ENCODE measurements at regions not wholly inside any gene's neighbourhood (a gene's known extent, or its start where the extent isn't known, plus 50 kb on each side); places are given as distances from the start of the nearest gene placed in this dataset.

GRCh38 chr20:40744818-40745175, 55.8 kb upstream of the MAFB start:
- Histone ChIP-seq H3K4me3 (ENCODE audit: low read depth, low read length) (no peak overlapping the region), H3K36me3 (no peaks in the 10 kb centered on the region), H3K9me3 (ENCODE audit: severe bottlenecking) (no peaks in the 10 kb centered on the region), H3K27ac (no peak overlapping the region), H3K27me3 (ENCODE audit: insufficient read depth, low read depth, severe bottlenecking) (peaks cover 94% of the 10 kb centered on the region)
- no peak for TF ChIP-seq CTCF (IDR thresholded peaks at IDR 0.05; ENCODE audit: low read depth, low read length)
- DNase-seq: no peak

- Histone ChIP-seq H3K27ac (no peak overlapping the region), H3K27me3 (ENCODE audit: insufficient read depth, low read depth, severe bottlenecking) (peaks cover 88% of the 10 kb centered on the region), H3K36me3 (no peaks in the 10 kb centered on the region), H3K9me3 (ENCODE audit: severe bottlenecking) (no peaks in the 10 kb centered on the region), H3K4me3 (ENCODE audit: low read depth, low read length) (no peak overlapping the region)
- TF ChIP-seq CTCF (IDR thresholded peaks at IDR 0.05; ENCODE audit: low read depth, low read length): no peak
- no peak for DNase-seq
Measured at GRCh38 chr20:40746251-40746650, 57.2 kb upstream of the MAFB start.

GRCh38 chr20:40748182-40748581, 59.1 kb upstream of the MAFB start:
- TF ChIP-seq CTCF (IDR thresholded peaks at IDR 0.05; ENCODE audit: low read depth, low read length): no peak
- H3K4me3 ChIP-seq (ENCODE audit: low read depth, low read length): no peak overlapping the region
- peaks cover 77% of the 10 kb centered on the region for H3K27me3 ChIP-seq (ENCODE audit: insufficient read depth, low read depth, severe bottlenecking)
- H3K9me3 ChIP-seq (ENCODE audit: severe bottlenecking): no peaks in the 10 kb centered on the region
- DNase-seq: no peak
- H3K27ac ChIP-seq: no peak overlapping the region
- H3K36me3 ChIP-seq: no peaks in the 10 kb centered on the region

- no peak for TF ChIP-seq CTCF (IDR thresholded peaks at IDR 0.05; ENCODE audit: low read depth, low read length)
- H3K27me3 ChIP-seq (ENCODE audit: insufficient read depth, low read depth, severe bottlenecking): peaks cover 77% of the 10 kb centered on the region
- no peak overlapping the region for H3K4me3 ChIP-seq (ENCODE audit: low read depth, low read length)
- no peaks in the 10 kb centered on the region for H3K9me3 ChIP-seq (ENCODE audit: severe bottlenecking)
- H3K36me3 ChIP-seq: no peaks in the 10 kb centered on the region
- no peak for DNase-seq
- no peak overlapping the region for H3K27ac ChIP-seq
Measured at GRCh38 chr20:40749985-40750506, 61.0 kb upstream of the MAFB start.

- H3K27ac ChIP-seq: no peak overlapping the region
- peaks cover 75% of the 10 kb centered on the region for H3K27me3 ChIP-seq (ENCODE audit: insufficient read depth, low read depth, severe bottlenecking)
- H3K36me3 ChIP-seq: no peaks in the 10 kb centered on the region
- no peak overlapping the region for H3K4me3 ChIP-seq (ENCODE audit: low read depth, low read length)
- no peak for TF ChIP-seq CTCF (IDR thresholded peaks at IDR 0.05; ENCODE audit: low read depth, low read length)
- DNase-seq: no peak
- H3K9me3 ChIP-seq (ENCODE audit: severe bottlenecking): no peaks in the 10 kb centered on the region
Measured at GRCh38 chr20:40750541-40751035, 61.6 kb upstream of the MAFB start.

- no peaks in the 10 kb centered on the region for H3K36me3 ChIP-seq
- H3K9me3 ChIP-seq (ENCODE audit: severe bottlenecking): no peaks in the 10 kb centered on the region
- H3K27ac ChIP-seq: no peak overlapping the region
- no peak overlapping the region for H3K4me3 ChIP-seq (ENCODE audit: low read depth, low read length)
- TF ChIP-seq CTCF (IDR thresholded peaks at IDR 0.05; ENCODE audit: low read depth, low read length): no peak
- H3K27me3 ChIP-seq (ENCODE audit: insufficient read depth, low read depth, severe bottlenecking): peaks cover 59% of the 10 kb centered on the region
- DNase-seq: no peak
Measured at GRCh38 chr20:40753472-40753871, 64.4 kb upstream of the MAFB start.

Data from WERI-Rb-1 (cell line).